ENCODE measurements at regions not wholly inside any gene's neighbourhood (a gene's known extent, or its start where the extent isn't known, plus 50 kb on each side); places are given as distances from the start of the nearest gene placed in this dataset.

GRCh38 chr2:106644623-106645022, 157.5 kb downstream of the CD8B2 start:
- H3K4me3 Mint-ChIP-seq (ENCODE audit: low read depth): no peak overlapping the region
- H3K4me1 Mint-ChIP-seq (ENCODE audit: low read depth): no peaks in the 10 kb centered on the region
- no peaks in the 10 kb centered on the region for H3K27me3 Mint-ChIP-seq (ENCODE audit: low read depth)
- no peaks in the 10 kb centered on the region for H3K9me3 Mint-ChIP-seq
- H3K27ac Mint-ChIP-seq: no peak overlapping the region
- no peak for DNase-seq (ENCODE audit: low spot score)
- no peaks in the 10 kb centered on the region for H3K36me3 Mint-ChIP-seq (ENCODE audit: low read depth)
- intact Hi-C loops (cut with micrococcal nuclease): no loop called here

DNA sequence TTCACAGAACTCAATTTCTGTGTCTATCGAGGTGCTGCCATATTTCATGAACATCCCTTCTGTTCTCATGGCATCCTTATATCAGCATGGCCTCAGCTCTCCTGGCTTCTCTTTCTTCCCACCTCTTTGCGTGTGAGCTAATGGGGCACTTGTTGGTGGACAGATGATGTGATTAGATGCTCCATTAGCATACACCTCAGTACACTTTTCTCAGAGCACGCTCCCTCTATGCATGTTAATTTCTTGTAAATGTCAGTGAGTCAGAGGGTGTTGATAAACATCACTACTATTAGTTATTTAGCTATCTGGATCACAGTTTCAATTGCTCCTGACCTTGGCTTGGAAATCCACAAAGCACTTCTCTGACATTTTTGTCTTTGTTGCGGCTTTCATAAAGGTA, 159.4 kb downstream of the CD8B2 start:
- no peak overlapping the region for H3K27ac Mint-ChIP-seq
- intact Hi-C loops (cut with micrococcal nuclease): no loop called here
- DNase-seq (ENCODE audit: low spot score): no peak
- H3K4me1 Mint-ChIP-seq (ENCODE audit: low read depth): no peaks in the 10 kb centered on the region
- H3K36me3 Mint-ChIP-seq (ENCODE audit: low read depth): no peaks in the 10 kb centered on the region
- no peaks in the 10 kb centered on the region for H3K9me3 Mint-ChIP-seq
- H3K27me3 Mint-ChIP-seq (ENCODE audit: low read depth): no peaks in the 10 kb centered on the region
- H3K4me3 Mint-ChIP-seq (ENCODE audit: low read depth): no peak overlapping the region

GRCh38 chr2:106649306-106649705, 162.1 kb downstream of the CD8B2 start:
- no peaks in the 10 kb centered on the region for H3K36me3 Mint-ChIP-seq (ENCODE audit: low read depth)
- H3K4me1 Mint-ChIP-seq (ENCODE audit: low read depth): no peaks in the 10 kb centered on the region
- intact Hi-C loops (cut with micrococcal nuclease): no loop called here
- H3K9me3 Mint-ChIP-seq: no peaks in the 10 kb centered on the region
- H3K4me3 Mint-ChIP-seq (ENCODE audit: low read depth): no peak overlapping the region
- H3K27me3 Mint-ChIP-seq (ENCODE audit: low read depth): peaks cover 2% of the 10 kb centered on the region
- DNase-seq (ENCODE audit: low spot score): no peak
- no peak overlapping the region for H3K27ac Mint-ChIP-seq

GRCh38 chr2:106653465-106653864, 166.3 kb downstream of the CD8B2 start:
- intact Hi-C loops (cut with micrococcal nuclease): no loop called here
- no peaks in the 10 kb centered on the region for H3K36me3 Mint-ChIP-seq (ENCODE audit: low read depth)
- H3K9me3 Mint-ChIP-seq: no peaks in the 10 kb centered on the region
- DNase-seq (ENCODE audit: low spot score): no peak
- no peak overlapping the region for H3K4me3 Mint-ChIP-seq (ENCODE audit: low read depth)
- no peak overlapping the region for H3K27ac Mint-ChIP-seq
- no peaks in the 10 kb centered on the region for H3K4me1 Mint-ChIP-seq (ENCODE audit: low read depth)
- peaks cover 2% of the 10 kb centered on the region for H3K27me3 Mint-ChIP-seq (ENCODE audit: low read depth)

GRCh38 chr2:106658616-106659015, 171.5 kb downstream of the CD8B2 start:
- H3K27me3 Mint-ChIP-seq (ENCODE audit: low read depth): no peaks in the 10 kb centered on the region
- intact Hi-C loops (cut with micrococcal nuclease): no loop called here

GRCh38 chr2:106664669-106665068, 177.5 kb downstream of the CD8B2 start:
- Mint-ChIP-seq H3K27me3 (ENCODE audit: low read depth) (no peaks in the 10 kb centered on the region), H3K4me3 (ENCODE audit: low read depth) (no peak overlapping the region)
- intact Hi-C loops (cut with micrococcal nuclease): no loop called here

More at GRCh38 chr2:106658616-106659015, 171.5 kb downstream of the CD8B2 start:
- no peaks in the 10 kb centered on the region for H3K9me3 Mint-ChIP-seq
- no peak for DNase-seq (ENCODE audit: low spot score)
- H3K36me3 Mint-ChIP-seq (ENCODE audit: low read depth): no peaks in the 10 kb centered on the region
- no peak overlapping the region for H3K27ac Mint-ChIP-seq
- no peak overlapping the region for H3K4me3 Mint-ChIP-seq (ENCODE audit: low read depth)
- H3K4me1 Mint-ChIP-seq (ENCODE audit: low read depth): no peaks in the 10 kb centered on the region

GRCh38 chr2:106667478-106668070, 180.4 kb downstream of the CD8B2 start:
- intact Hi-C loops (cut with micrococcal nuclease): no loop called here
- Mint-ChIP-seq H3K36me3 (ENCODE audit: low read depth) (no peaks in the 10 kb centered on the region), H3K9me3 (no peaks in the 10 kb centered on the region), H3K27me3 (ENCODE audit: low read depth) (no peaks in the 10 kb centered on the region), H3K27ac (no peak overlapping the region), H3K4me1 (ENCODE audit: low read depth) (no peaks in the 10 kb centered on the region), H3K4me3 (ENCODE audit: low read depth) (no peak overlapping the region)
- DNase-seq (ENCODE audit: low spot score): no peak

More at GRCh38 chr2:106664669-106665068, 177.5 kb downstream of the CD8B2 start:
- Mint-ChIP-seq H3K9me3 (no peaks in the 10 kb centered on the region), H3K27ac (no peak overlapping the region), H3K4me1 (ENCODE audit: low read depth) (no peaks in the 10 kb centered on the region), H3K36me3 (ENCODE audit: low read depth) (no peaks in the 10 kb centered on the region)
- DNase-seq (ENCODE audit: low spot score): no peak

- H3K27ac Mint-ChIP-seq: no peak overlapping the region
- no peaks in the 10 kb centered on the region for H3K4me1 Mint-ChIP-seq (ENCODE audit: low read depth)
- peaks cover 9% of the 10 kb centered on the region for H3K9me3 Mint-ChIP-seq
- no peak overlapping the region for H3K4me3 Mint-ChIP-seq (ENCODE audit: low read depth)
- no peak for DNase-seq (ENCODE audit: low spot score)
- intact Hi-C loops (cut with micrococcal nuclease): no loop called here
- H3K36me3 Mint-ChIP-seq (ENCODE audit: low read depth): no peaks in the 10 kb centered on the region
- no peaks in the 10 kb centered on the region for H3K27me3 Mint-ChIP-seq (ENCODE audit: low read depth)
These were observed 198.2 kb downstream of the CD8B2 start for GRCh38 chr2:106685180-106685897.

DNA sequence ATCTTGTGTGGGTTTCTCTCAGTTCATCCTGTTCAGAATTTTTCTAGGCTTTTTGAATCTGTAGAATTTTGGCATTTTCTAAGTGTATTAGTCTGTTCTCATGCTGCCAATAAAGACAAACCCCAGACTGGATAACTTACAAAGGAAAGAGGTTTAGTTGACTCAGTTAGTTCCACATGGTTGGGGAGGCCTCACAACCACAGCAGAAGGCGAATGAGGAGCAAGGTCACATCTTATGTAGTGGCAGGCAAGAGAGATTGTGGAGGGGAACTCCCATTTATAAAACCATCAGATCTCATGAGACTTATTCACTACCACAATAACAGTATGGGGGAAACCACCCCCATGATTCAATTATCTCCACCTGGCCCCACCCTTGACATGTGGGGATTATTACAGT, 199.2 kb downstream of the ST6GAL2 start:
- intact Hi-C loops (cut with micrococcal nuclease): no loop called here
- DNase-seq (ENCODE audit: low spot score): no peak
- Mint-ChIP-seq H3K4me3 (ENCODE audit: low read depth) (no peak overlapping the region), H3K9me3 (peaks cover 9% of the 10 kb centered on the region), H3K27ac (no peak overlapping the region), H3K36me3 (ENCODE audit: low read depth) (no peaks in the 10 kb centered on the region), H3K4me1 (ENCODE audit: low read depth) (no peaks in the 10 kb centered on the region), H3K27me3 (ENCODE audit: low read depth) (no peaks in the 10 kb centered on the region)

- Mint-ChIP-seq H3K27ac (no peak overlapping the region), H3K27me3 (ENCODE audit: low read depth) (no peaks in the 10 kb centered on the region), H3K4me1 (ENCODE audit: low read depth) (no peaks in the 10 kb centered on the region), H3K4me3 (ENCODE audit: low read depth) (no peak overlapping the region), H3K36me3 (ENCODE audit: low read depth) (no peaks in the 10 kb centered on the region), H3K9me3 (no peaks in the 10 kb centered on the region)
- DNase-seq (ENCODE audit: low spot score): no peak
- intact Hi-C loops (cut with micrococcal nuclease): no loop called here
These were observed 190.9 kb downstream of the ST6GAL2 start for GRCh38 chr2:106694964-106695470.

- H3K4me3 Mint-ChIP-seq (ENCODE audit: low read depth): no peak overlapping the region
- no peaks in the 10 kb centered on the region for H3K4me1 Mint-ChIP-seq (ENCODE audit: low read depth)
- intact Hi-C loops (cut with micrococcal nuclease): no loop called here
- H3K27ac Mint-ChIP-seq: no peak overlapping the region
- no peaks in the 10 kb centered on the region for H3K27me3 Mint-ChIP-seq (ENCODE audit: low read depth)
- DNase-seq (ENCODE audit: low spot score): no peak
- no peaks in the 10 kb centered on the region for H3K36me3 Mint-ChIP-seq (ENCODE audit: low read depth)
- no peaks in the 10 kb centered on the region for H3K9me3 Mint-ChIP-seq
These were observed 190.0 kb downstream of the ST6GAL2 start for GRCh38 chr2:106695919-106696318.

GRCh38 chr2:106700616-106701015, 185.4 kb downstream of the ST6GAL2 start:
- Mint-ChIP-seq H3K4me1 (ENCODE audit: low read depth) (no peaks in the 10 kb centered on the region), H3K27me3 (ENCODE audit: low read depth) (no peaks in the 10 kb centered on the region), H3K4me3 (ENCODE audit: low read depth) (no peak overlapping the region), H3K36me3 (ENCODE audit: low read depth) (no peaks in the 10 kb centered on the region), H3K27ac (no peak overlapping the region), H3K9me3 (no peaks in the 10 kb centered on the region)
- intact Hi-C loops (cut with micrococcal nuclease): no loop called here
- no peak for DNase-seq (ENCODE audit: low spot score)

DNA sequence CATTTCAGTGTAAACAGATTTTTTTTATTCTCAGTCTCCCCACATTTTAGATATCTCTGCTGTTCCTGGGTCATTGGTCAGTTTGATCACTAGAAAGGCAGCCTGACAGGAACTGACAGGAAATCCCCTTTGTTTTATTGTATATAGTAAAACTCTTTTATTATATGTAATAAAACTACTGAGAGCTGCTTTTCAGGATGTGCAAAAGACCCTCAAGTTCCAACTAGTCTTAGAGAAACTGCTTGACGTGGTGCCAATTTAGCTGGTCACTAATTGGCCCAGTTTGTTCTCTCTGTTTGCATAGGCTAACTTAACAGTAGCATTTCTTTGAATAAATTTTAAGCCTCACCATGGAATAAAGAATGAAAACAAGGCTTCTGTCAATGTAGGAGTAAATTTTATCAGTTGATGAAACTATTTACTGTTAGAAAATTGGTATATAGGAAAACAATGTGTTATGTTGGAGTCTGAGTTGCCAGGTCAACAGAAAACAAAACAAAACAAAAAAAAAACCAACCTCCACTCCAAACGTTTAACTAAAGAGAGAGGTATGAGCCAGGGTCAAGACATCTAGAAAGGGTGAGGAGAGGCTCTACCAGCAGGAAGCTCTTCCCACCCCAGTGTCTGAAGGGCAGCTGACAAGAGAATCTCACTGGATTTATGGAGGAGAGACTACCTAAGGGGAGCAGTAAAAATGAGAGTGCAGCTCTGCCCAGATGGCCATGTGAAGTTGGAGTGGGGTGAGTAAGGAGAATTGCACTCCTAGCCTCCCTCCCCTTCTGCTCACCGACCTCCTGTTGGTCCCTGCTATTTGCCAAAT, 184.6 kb downstream of the ST6GAL2 start:
- Mint-ChIP-seq H3K27me3 (ENCODE audit: low read depth) (no peaks in the 10 kb centered on the region), H3K4me1 (ENCODE audit: low read depth) (no peaks in the 10 kb centered on the region), H3K9me3 (no peaks in the 10 kb centered on the region), H3K27ac (no peak overlapping the region), H3K36me3 (ENCODE audit: low read depth) (no peaks in the 10 kb centered on the region), H3K4me3 (ENCODE audit: low read depth) (no peak overlapping the region)
- no peak for DNase-seq (ENCODE audit: low spot score)
- intact Hi-C loops (cut with micrococcal nuclease): no loop called here
